ENCODE measurements at regions not wholly inside any gene's neighbourhood (a gene's known extent, or its start where the extent isn't known, plus 50 kb on each side); places are given as distances from the start of the nearest gene placed in this dataset.

GRCh38 chr18:64219517-64219916, 70.6 kb upstream of the LINC00305 start:
- TF ChIP-seq CTCF (IDR thresholded peaks at IDR 0.05), result no peak
- TF ChIP-seq POLR2A (IDR thresholded peaks at IDR 0.05), result no peak
